T-helper 17 cell (primary cell): ENCODE measurements at regions not wholly inside any gene's neighbourhood (a gene's known extent, or its start where the extent isn't known, plus 50 kb on each side); places are given as distances from the start of the nearest gene placed in this dataset.

Source experiments
- ATAC-seq: fragments of 150-1000 bp; cut with Tn5 transposase; 2 replicates; pipeline ENCODE4 v1.10.0; 2021; ENCODE audit warnings: mild to moderate bottlenecking, moderate library complexity
- DNase-seq, 3 donors: peaks; one replicate each; pipeline versions ENCODE4 v3.0.0 to v3.0.0-alpha.2; 2020 to 2021
- H3K9me3 ChIP-seq: one replicate; pipeline ENCODE4 v1.7.0; 2013; ENCODE audit warnings: low read length, mild to moderate bottlenecking; ENCODE audit not compliant: control insufficient read depth, poor library complexity, severe bottlenecking
- H3K27ac Mint-ChIP-seq: one replicate; pipeline ENCODE4 v1.8.0; 2022; ENCODE audit warnings: mild to moderate bottlenecking, moderate library complexity, mixed read lengths
- H3K27me3 Mint-ChIP-seq: one replicate; pipeline ENCODE4 v1.8.0; 2022; ENCODE audit warnings: mixed read lengths
- H3K36me3 Mint-ChIP-seq: one replicate; pipeline ENCODE4 v1.8.0; 2022; ENCODE audit warnings: low read depth, mixed read lengths
- H3K4me1 Mint-ChIP-seq: one replicate; pipeline ENCODE4 v1.8.0; 2022; ENCODE audit warnings: mild to moderate bottlenecking, mixed read lengths
- H3K4me3 Mint-ChIP-seq: one replicate; pipeline ENCODE4 v1.8.0; 2022; ENCODE audit warnings: mild to moderate bottlenecking, moderate library complexity, mixed read lengths

GRCh38 chr10:90407131-90407530, 450.7 kb downstream of the HTR7 start:
- no peak overlapping the region for H3K4me3 Mint-ChIP-seq
- H3K36me3 Mint-ChIP-seq: no peaks in the 10 kb centered on the region
- no peak overlapping the region for H3K27ac Mint-ChIP-seq

DNA sequence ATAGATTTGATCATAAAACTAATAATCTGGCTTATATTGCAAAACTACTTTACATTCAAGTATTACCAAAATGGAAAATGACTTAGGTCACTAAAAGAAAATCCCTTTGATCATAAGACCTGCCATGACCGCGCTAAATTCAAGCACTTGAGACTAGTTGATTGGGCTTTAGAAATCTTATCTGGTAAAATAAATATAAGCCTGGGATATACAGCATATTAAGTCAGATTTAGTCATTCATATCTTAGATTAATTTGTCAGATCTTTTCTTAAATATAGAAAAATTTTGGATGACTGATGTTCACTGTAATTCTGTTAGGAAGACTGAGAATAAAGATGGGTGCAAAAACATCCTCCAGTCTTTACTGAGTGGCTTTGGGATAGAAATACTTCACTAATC, 450.0 kb downstream of the HTR7 start:
- H3K9me3 ChIP-seq: no peaks in the 10 kb centered on the region
- H3K4me1 Mint-ChIP-seq: no peaks in the 10 kb centered on the region
- no peaks in the 10 kb centered on the region for H3K27me3 Mint-ChIP-seq
- no peak for DNase-seq
- no peak for ATAC-seq
- H3K36me3 Mint-ChIP-seq: no peaks in the 10 kb centered on the region
- H3K27ac Mint-ChIP-seq: no peak overlapping the region
- no peak overlapping the region for H3K4me3 Mint-ChIP-seq

More at GRCh38 chr10:90407131-90407530, 450.7 kb downstream of the HTR7 start:
- no peaks in the 10 kb centered on the region for H3K27me3 Mint-ChIP-seq
- DNase-seq (no peak), ATAC-seq (no peak)
- H3K4me1 Mint-ChIP-seq: no peaks in the 10 kb centered on the region
- H3K9me3 ChIP-seq: no peaks in the 10 kb centered on the region

DNA sequence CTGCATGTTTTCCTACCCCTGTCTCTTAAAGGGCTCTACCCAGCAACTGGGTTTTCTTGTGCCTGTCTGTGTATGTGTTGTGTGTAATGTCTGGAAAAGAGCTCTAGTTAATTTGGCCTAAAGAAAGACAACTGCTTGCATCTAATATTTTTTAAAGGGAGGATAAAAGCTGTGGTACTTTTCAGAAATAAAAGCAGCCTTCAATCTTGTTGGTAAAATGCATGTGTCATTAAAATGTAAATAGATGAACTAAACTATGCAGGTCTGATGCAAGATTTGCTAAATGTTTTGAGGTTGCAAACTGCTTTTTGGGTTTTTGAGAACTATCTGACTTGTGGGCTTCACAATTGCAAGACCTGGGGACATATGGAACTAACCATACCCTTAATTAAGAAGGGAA, 445.3 kb downstream of the HTR7 start:
- H3K9me3 ChIP-seq: no peaks in the 10 kb centered on the region
- Mint-ChIP-seq H3K36me3 (no peaks in the 10 kb centered on the region), H3K4me1 (no peaks in the 10 kb centered on the region), H3K27me3 (no peaks in the 10 kb centered on the region), H3K4me3 (no peak overlapping the region), H3K27ac (no peak overlapping the region)
- no peak for DNase-seq
- ATAC-seq: no peak

GRCh38 chr10:90413196-90413595, 444.6 kb downstream of the HTR7 start:
- no peaks in the 10 kb centered on the region for H3K9me3 ChIP-seq
- H3K4me3 Mint-ChIP-seq: no peak overlapping the region
- H3K36me3 Mint-ChIP-seq: no peaks in the 10 kb centered on the region
- ATAC-seq (no peak), DNase-seq (no peak)
- no peak overlapping the region for H3K27ac Mint-ChIP-seq
- H3K27me3 Mint-ChIP-seq: no peaks in the 10 kb centered on the region
- no peaks in the 10 kb centered on the region for H3K4me1 Mint-ChIP-seq

GRCh38 chr10:90414926-90415325, 442.9 kb downstream of the HTR7 start:
- no peak for ATAC-seq
- H3K27me3 Mint-ChIP-seq: no peaks in the 10 kb centered on the region
- DNase-seq: no peak

GRCh38 chr10:90417029-90417428, 440.8 kb downstream of the HTR7 start:
- H3K9me3 ChIP-seq: no peaks in the 10 kb centered on the region
- Mint-ChIP-seq H3K4me1 (no peaks in the 10 kb centered on the region), H3K27me3 (no peaks in the 10 kb centered on the region), H3K27ac (no peak overlapping the region), H3K36me3 (no peaks in the 10 kb centered on the region), H3K4me3 (no peak overlapping the region)
- ATAC-seq (no peak), DNase-seq (no peak)

More at GRCh38 chr10:90414926-90415325, 442.9 kb downstream of the HTR7 start:
- Mint-ChIP-seq H3K4me3 (no peak overlapping the region), H3K4me1 (no peaks in the 10 kb centered on the region), H3K27ac (no peak overlapping the region), H3K36me3 (no peaks in the 10 kb centered on the region)
- H3K9me3 ChIP-seq: no peaks in the 10 kb centered on the region

- ATAC-seq: no peak
- H3K27ac Mint-ChIP-seq: no peak overlapping the region
- no peaks in the 10 kb centered on the region for H3K9me3 ChIP-seq
- H3K36me3 Mint-ChIP-seq: no peaks in the 10 kb centered on the region
- no peak overlapping the region for H3K4me3 Mint-ChIP-seq
- H3K4me1 Mint-ChIP-seq: no peaks in the 10 kb centered on the region
- no peaks in the 10 kb centered on the region for H3K27me3 Mint-ChIP-seq
- DNase-seq: no peak
Measured at GRCh38 chr10:90417476-90418210, 440.2 kb downstream of the HTR7 start.

DNA sequence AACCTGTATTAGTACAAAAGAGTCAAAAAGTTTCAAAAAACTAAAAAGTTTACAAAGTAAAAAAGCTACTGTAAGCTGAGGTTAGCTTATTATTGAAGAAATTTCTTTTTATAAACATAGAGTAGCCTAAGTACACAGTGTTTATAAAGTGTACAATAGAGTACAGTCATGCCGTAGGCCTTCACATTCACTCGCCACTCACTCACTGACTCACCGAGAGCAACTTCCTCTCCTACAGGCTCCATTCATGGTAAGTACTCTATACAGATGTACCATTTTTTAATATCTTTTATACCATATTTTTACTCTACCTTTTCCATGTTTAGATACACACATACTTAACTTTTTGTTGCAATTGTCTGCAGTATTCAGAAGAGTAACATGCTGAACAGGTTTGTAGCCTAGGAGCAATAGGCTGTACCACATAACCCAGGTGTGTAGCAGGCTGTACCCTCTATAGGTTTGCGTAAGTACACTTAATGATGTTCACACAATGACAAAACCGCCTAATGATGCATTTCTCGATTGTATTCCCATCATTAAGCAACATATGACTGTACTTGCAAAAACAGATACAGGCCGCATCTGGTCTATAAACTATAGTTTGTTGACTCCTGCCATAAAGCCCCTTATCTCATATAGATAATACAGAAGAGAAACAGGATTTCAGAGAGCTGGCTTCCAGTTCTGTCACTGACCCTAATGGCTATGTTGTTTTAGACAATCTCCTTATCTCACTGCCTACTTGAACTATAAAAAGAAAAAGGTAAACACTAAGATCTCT, 438.8 kb downstream of the HTR7 start:
- H3K27ac Mint-ChIP-seq: no peak overlapping the region
- no peaks in the 10 kb centered on the region for H3K9me3 ChIP-seq
- DNase-seq: no peak
- no peaks in the 10 kb centered on the region for H3K4me1 Mint-ChIP-seq
- H3K4me3 Mint-ChIP-seq: no peak overlapping the region
- ATAC-seq: no peak
- H3K36me3 Mint-ChIP-seq: no peaks in the 10 kb centered on the region
- H3K27me3 Mint-ChIP-seq: no peaks in the 10 kb centered on the region

DNA sequence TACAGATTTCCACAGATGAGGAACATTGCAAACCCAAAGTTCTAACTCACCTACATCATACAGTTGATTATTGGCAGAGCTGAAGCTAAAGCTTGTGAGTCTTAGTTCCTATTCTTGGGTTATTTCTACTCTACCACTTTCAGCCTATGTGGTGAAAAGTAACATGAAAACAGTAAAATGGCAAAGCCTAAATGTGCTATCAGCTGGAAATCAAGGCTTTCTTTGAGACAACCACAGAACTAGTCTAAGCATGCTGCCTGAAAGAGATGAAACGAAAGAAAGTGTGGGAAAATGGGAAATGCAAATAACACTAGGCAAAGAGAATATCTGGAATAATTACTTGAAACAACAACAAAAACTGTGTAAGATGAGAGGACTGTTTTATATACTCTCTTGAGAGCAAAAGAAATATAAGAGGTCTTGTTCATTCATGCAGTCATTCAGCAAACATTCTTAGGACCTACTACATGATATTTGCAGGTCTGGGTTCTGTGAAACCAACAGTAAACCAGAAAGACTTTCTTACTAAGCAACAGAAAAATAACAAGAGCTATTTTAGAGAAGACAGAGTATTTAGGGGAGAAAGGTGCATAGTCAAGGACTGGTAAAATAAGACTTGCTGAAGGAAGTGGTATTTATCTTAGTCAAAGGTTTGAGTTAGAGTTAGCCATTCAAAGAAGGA, 437.1 kb downstream of the HTR7 start:
- DNase-seq (no peak), ATAC-seq (no peak)
- H3K9me3 ChIP-seq: no peaks in the 10 kb centered on the region
- no peaks in the 10 kb centered on the region for H3K4me1 Mint-ChIP-seq
- no peaks in the 10 kb centered on the region for H3K36me3 Mint-ChIP-seq
- H3K4me3 Mint-ChIP-seq: no peak overlapping the region
- no peak overlapping the region for H3K27ac Mint-ChIP-seq
- H3K27me3 Mint-ChIP-seq: no peaks in the 10 kb centered on the region

DNA sequence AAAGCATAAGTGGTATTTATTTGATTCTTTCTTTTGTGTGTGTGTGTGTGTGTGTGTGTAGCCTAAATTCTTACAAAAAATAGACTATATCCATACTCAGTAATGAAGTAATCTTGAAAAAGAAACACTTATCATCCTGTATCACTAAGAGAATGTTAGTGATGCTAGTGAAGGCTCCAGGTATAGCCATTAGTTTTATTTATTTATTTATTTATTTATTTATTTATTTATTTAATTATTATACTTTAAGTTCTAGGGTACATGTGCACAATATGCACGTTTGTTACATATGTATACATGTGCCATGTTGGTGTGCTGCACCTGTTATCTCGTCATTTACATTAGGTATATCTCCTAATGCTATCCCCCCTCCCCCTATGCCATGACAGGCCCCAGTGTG, 436.0 kb downstream of the HTR7 start:
- no peaks in the 10 kb centered on the region for H3K9me3 ChIP-seq
- DNase-seq (no peak), ATAC-seq (no peak)
- Mint-ChIP-seq H3K36me3 (no peaks in the 10 kb centered on the region), H3K4me3 (no peak overlapping the region), H3K4me1 (no peaks in the 10 kb centered on the region), H3K27ac (no peak overlapping the region), H3K27me3 (no peaks in the 10 kb centered on the region)

- H3K4me1 Mint-ChIP-seq: no peaks in the 10 kb centered on the region
Measured at GRCh38 chr10:90424730-90425129, 433.1 kb downstream of the HTR7 start.

GRCh38 chr10:90430186-90430585, 427.7 kb downstream of the HTR7 start:
- Mint-ChIP-seq H3K4me3 (no peak overlapping the region), H3K36me3 (no peaks in the 10 kb centered on the region), H3K27me3 (no peaks in the 10 kb centered on the region), H3K4me1 (no peaks in the 10 kb centered on the region), H3K27ac (no peak overlapping the region)
- H3K9me3 ChIP-seq: no peaks in the 10 kb centered on the region
- no peak for DNase-seq
- no peak for ATAC-seq

More at GRCh38 chr10:90424730-90425129, 433.1 kb downstream of the HTR7 start:
- no peak for DNase-seq
- no peaks in the 10 kb centered on the region for H3K27me3 Mint-ChIP-seq
- H3K36me3 Mint-ChIP-seq: no peaks in the 10 kb centered on the region
- H3K9me3 ChIP-seq: no peaks in the 10 kb centered on the region
- no peak overlapping the region for H3K27ac Mint-ChIP-seq
- no peak overlapping the region for H3K4me3 Mint-ChIP-seq
- ATAC-seq: no peak

- Mint-ChIP-seq H3K4me1 (no peaks in the 10 kb centered on the region), H3K27me3 (no peaks in the 10 kb centered on the region), H3K36me3 (no peaks in the 10 kb centered on the region), H3K27ac (no peak overlapping the region), H3K4me3 (no peak overlapping the region)
- H3K9me3 ChIP-seq: no peaks in the 10 kb centered on the region
- no peak for ATAC-seq
- no peak for DNase-seq
Measured at GRCh38 chr10:90432866-90433265, 425.0 kb downstream of the HTR7 start.
